SK-N-SH (cell line): ENCODE measurements at regions not wholly inside any gene's neighbourhood (a gene's known extent, or its start where the extent isn't known, plus 50 kb on each side); places are given as distances from the start of the nearest gene placed in this dataset.

Experiments
- CTCF ChIA-PET: fragments of 300-600, 350-600 bp; formaldehyde crosslinking; extraction: SDS; loops from one replicate; lab custom pipeline; 2021; lab: Yijun Ruan, JAX
- POLR2A ChIA-PET: fragments of 350-600 bp; sonication (Branson Sonifier 250); formaldehyde crosslinking; extraction: SDS; loops from one replicate; lab custom pipeline; 2020; ENCODE audit warnings: antibody characterized with exemption, inconsistent platforms; lab: Yijun Ruan, JAX
- DNase-seq: peaks from one replicate; pipeline ENCODE4 v3.0.0; 2012
- H2AFZ ChIP-seq: fragments of 200-600 bp; sonication (generic); 2 replicates; pipeline ENCODE4 v1.8.1; 2016; ENCODE audit warnings: antibody characterized with exemption, mild to moderate bottlenecking, low read depth
- H3F3A ChIP-seq: fragments of 200-600 bp; sonication (generic); replicated peaks from 2 replicates; pipeline ENCODE3; 2016; ENCODE audit warnings: antibody characterized with exemption, mild to moderate bottlenecking; ENCODE audit not compliant: insufficient read depth
- H3K27ac ChIP-seq, 2 experiments: fragments of 200-500 bp in 1 of 2; fragments of 200-600 bp in 1 of 2; sonication (Bioruptor generic) in 1 of 2; sonication (generic), shearing (Covaris generic) in 1 of 2; 2 replicates each; pipeline versions ENCODE4 v1.5.1 to v1.6.1; 2014 to 2016; ENCODE audit warnings: low read depth in 2 of 2, inconsistent platforms in 1 of 2, low read length in 1 of 2, mild to moderate bottlenecking in 1 of 2, mixed read lengths in 1 of 2
- H3K27me3 ChIP-seq: fragments of 200-600 bp; sonication (generic), shearing (Covaris generic); 2 replicates; pipeline ENCODE4 v1.6.1; 2016; ENCODE audit warnings: mixed run types; ENCODE audit not compliant: insufficient read depth
- H3K36me3 ChIP-seq, 2 experiments: fragments of 200-500 bp in 1 of 2; fragments of 200-600 bp in 1 of 2; sonication (Bioruptor generic) in 1 of 2; sonication (generic) in 1 of 2; replicated peaks in 1 of 2; 2 replicates each; pipeline versions ENCODE3 to v1.5.1; 2014 to 2016; ENCODE audit warnings: low read length in 1 of 2, mild to moderate bottlenecking in 1 of 2; ENCODE audit not compliant: insufficient read depth in 2 of 2, control insufficient read depth in 1 of 2
- H3K4me1 ChIP-seq, 2 experiments: fragments of 200-500 bp in 1 of 2; fragments of 200-600 bp in 1 of 2; sonication (Bioruptor generic) in 1 of 2; sonication (generic), shearing (Covaris generic) in 1 of 2; 2 replicates each; pipeline versions ENCODE4 v1.5.1 to v1.6.1; 2014 to 2016; ENCODE audit warnings: low read depth in 1 of 2, low read length in 1 of 2, mixed run types in 1 of 2; ENCODE audit not compliant: insufficient read depth in 2 of 2, control insufficient read depth in 1 of 2
- H3K4me2 ChIP-seq: fragments of 200-600 bp; sonication (generic), shearing (Covaris generic); 2 replicates; pipeline ENCODE4 v1.6.1; 2017; ENCODE audit warnings: mixed run types
- H3K4me3 ChIP-seq, 2 experiments: fragments of 200-500 bp in 1 of 2; fragments of 200-600 bp in 1 of 2; sonication (Bioruptor generic) in 1 of 2; sonication (generic), shearing (Covaris generic) in 1 of 2; 2 replicates each; pipeline versions ENCODE4 v1.5.1 to v1.8.1; 2014 to 2016; ENCODE audit warnings: low read depth in 2 of 2, inconsistent platforms in 1 of 2, low read length in 1 of 2, mild to moderate bottlenecking in 1 of 2, mixed read lengths in 1 of 2, moderate library complexity in 1 of 2
- H3K79me2 ChIP-seq: fragments of 200-600 bp; sonication (generic); 2 replicates; pipeline ENCODE4 v1.8.1; 2017; ENCODE audit warnings: mild to moderate bottlenecking; ENCODE audit not compliant: insufficient read depth
- H3K9ac ChIP-seq: fragments of 200-600 bp; sonication (generic); 2 replicates; pipeline ENCODE4 v1.6.1; 2017; ENCODE audit warnings: mixed run types
- H3K9me2 ChIP-seq: fragments of 200-600 bp; sonication (generic); 2 replicates; pipeline ENCODE4 v1.6.1; 2017; ENCODE audit warnings: mixed run types
- H3K9me3 ChIP-seq: fragments of 200-600 bp; sonication (generic); 2 replicates; pipeline ENCODE4 v1.6.1; 2017; ENCODE audit warnings: mixed run types, mild to moderate bottlenecking, moderate library complexity
- H4K20me1 ChIP-seq: fragments of 200-600 bp; sonication (generic); 2 replicates; pipeline ENCODE4 v1.6.1; 2017; ENCODE audit warnings: mild to moderate bottlenecking, mixed run types; ENCODE audit not compliant: insufficient read depth
- CTCF ChIP-seq: fragments of 200-600 bp; sonication (generic); IDR thresholded peaks from 2 replicates; pipeline ENCODE4 v1.6.1; 2017; ENCODE audit warnings: antibody characterized with exemption, mild to moderate bottlenecking, moderate library complexity
- ELF1 ChIP-seq: IDR thresholded peaks from 2 replicates; pipeline ENCODE4 v1.4.0; 2012
- GABPA ChIP-seq: IDR thresholded peaks from 2 replicates; pipeline ENCODE4 v1.4.0; 2012; ENCODE audit warnings: low read depth, mild to moderate bottlenecking
- NFIC ChIP-seq: IDR thresholded peaks from 2 replicates; pipeline ENCODE4 v1.4.0; 2012; ENCODE audit warnings: borderline replicate concordance
- NRF1 ChIP-seq: IDR thresholded peaks from 2 replicates; pipeline ENCODE4 v1.6.1; 2012; ENCODE audit warnings: low read depth, mild to moderate bottlenecking, low read length
- REST ChIP-seq: IDR thresholded peaks from 2 replicates; pipeline ENCODE4 v1.6.1; 2012; ENCODE audit warnings: mild to moderate bottlenecking, low read depth, low read length, moderate library complexity
- RFX5 ChIP-seq: IDR thresholded peaks from 2 replicates; pipeline ENCODE4 v1.6.1; 2012; ENCODE audit warnings: mild to moderate bottlenecking, improper control_type of control experiment, low read length
- YY1 ChIP-seq: IDR thresholded peaks from 2 replicates; pipeline ENCODE4 v1.4.0; 2012; ENCODE audit warnings: low read depth, mild to moderate bottlenecking
- ZBTB33 ChIP-seq: IDR thresholded peaks from 2 replicates; pipeline ENCODE4 v1.4.0; 2012; ENCODE audit warnings: low read depth, borderline replicate concordance
- WGBS: methylation state at CpG from one replicate; pipeline ENCODE4 v1.1.6; 2017; ENCODE audit warnings: low lambda C conversion rate; 5-methylcytosine and 5-hydroxymethylcytosine counted together

GRCh38 chr7:135803143-135803542 lies 54.5 kb upstream of the FAM180A start:
- Histone ChIP-seq H3K9me3 (no peaks in the 10 kb centered on the region), H3K4me2 (no peak overlapping the region)
- 94% methylated on average over 1 of the region's 1 CpG for WGBS

GRCh38 chr7:135802697-135803096 lies 54.1 kb upstream of the FAM180A start:
- no peaks in the 10 kb centered on the region for H3K9me3 ChIP-seq
- H3F3A ChIP-seq: no peaks in the 10 kb centered on the region
- DNase-seq: no peak
- WGBS: 74% methylated on average over 3 of the region's 3 CpGs
- POLR2A ChIA-PET: no interaction called here
- H3K27me3 ChIP-seq: no peaks in the 10 kb centered on the region
- H3K4me1 ChIP-seq: peaks cover 0 to 9% of the 10 kb centered on the region in 2 experiments; a peak in 1 of 4 replicates
- peak; percentile 80 for TF ChIP-seq REST
- TF ChIP-seq RFX5: no peak
- TF ChIP-seq, all 33 proteins: peak for 1
- Histone ChIP-seq H4K20me1 (no peaks in the 10 kb centered on the region), H2AFZ (no peak overlapping the region), H3K27ac (no peak overlapping the region), H3K4me3 (no peak overlapping the region), H3K4me2 (no peak overlapping the region), H3K36me3 (no peaks in the 10 kb centered on the region), H3K79me2 (no peaks in the 10 kb centered on the region), H3K9me2 (no peaks in the 10 kb centered on the region), H3K9ac (no peak overlapping the region)
- CTCF ChIA-PET: interaction anchor here (1.2 to 2.7 kb wide), 2 partner anchors 206 to 222 kb away, joined by 3 to 68 read pairs; no protein-coding TSS in a partner anchor

More at GRCh38 chr7:135803143-135803542, 54.5 kb upstream of the FAM180A start:
- DNase-seq: no peak
- H3K27ac ChIP-seq: no peak overlapping the region
- ChIA-PET CTCF (interaction anchor here (1.2 to 2.2 kb wide), 2 partner anchors 206 to 222 kb away, joined by 3 to 12 read pairs; no protein-coding TSS in a partner anchor), POLR2A (no interaction called here)
- H3K79me2 ChIP-seq: no peaks in the 10 kb centered on the region
- H3K9ac ChIP-seq: no peak overlapping the region
- no peaks in the 10 kb centered on the region for H3K36me3 ChIP-seq
- no peaks in the 10 kb centered on the region for H3F3A ChIP-seq
- H3K4me1 ChIP-seq: peaks cover 0 to 9% of the 10 kb centered on the region in 2 experiments; a peak in 1 of 4 replicates
- H4K20me1 ChIP-seq: no peaks in the 10 kb centered on the region
- no peak overlapping the region for H2AFZ ChIP-seq
- H3K9me2 ChIP-seq: no peaks in the 10 kb centered on the region
- no peaks in the 10 kb centered on the region for H3K27me3 ChIP-seq
- TF ChIP-seq NFIC: no peak
- TF ChIP-seq NRF1: no peak
- TF ChIP-seq ELF1: no peak
- no peak for TF ChIP-seq ZBTB33
- no peak for TF ChIP-seq YY1
- TF ChIP-seq GABPA: no peak
- no peak for TF ChIP-seq CTCF
- no peak overlapping the region for H3K4me3 ChIP-seq
